HFFc6 (cell line): ENCODE measurements at regions not wholly inside any gene's neighbourhood (a gene's known extent, or its start where the extent isn't known, plus 50 kb on each side); places are given as distances from the start of the nearest gene placed in this dataset.

Experiments
- DNase-seq: peaks from one replicate; pipeline ENCODE4 v3.0.0-alpha.2; 2018
- H3K27ac Mint-ChIP-seq: 2 replicates; pipeline ENCODE4 v1.8.0; 2020; ENCODE audit warnings: mild to moderate bottlenecking, mixed read lengths
- H3K27me3 Mint-ChIP-seq: 2 replicates; pipeline ENCODE4 v1.8.0; 2021; ENCODE audit warnings: mild to moderate bottlenecking, moderate library complexity, mixed read lengths; ENCODE audit not compliant: insufficient read depth
- H3K36me3 Mint-ChIP-seq: 2 replicates; pipeline ENCODE4 v1.8.0; 2021; ENCODE audit warnings: low read depth, mixed read lengths
- H3K4me1 Mint-ChIP-seq: 2 replicates; pipeline ENCODE4 v1.8.0; 2020; ENCODE audit warnings: low read depth, mixed read lengths
- H3K4me3 Mint-ChIP-seq: 2 replicates; pipeline ENCODE4 v1.8.0; 2020; ENCODE audit warnings: mild to moderate bottlenecking, moderate library complexity, mixed read lengths
- H3K9me3 Mint-ChIP-seq: 2 replicates; pipeline ENCODE4 v1.8.0; 2020; ENCODE audit warnings: mild to moderate bottlenecking, mixed read lengths
- CTCF ChIP-seq: fragments of 200-600 bp; sonication (generic); IDR thresholded peaks from 2 replicates; pipeline ENCODE4 v1.5.0; 2021; ENCODE audit warnings: antibody characterized with exemption, mild to moderate bottlenecking

- no peak overlapping the region for H3K4me3 Mint-ChIP-seq
- peaks cover 46% of the 10 kb centered on the region for H3K9me3 Mint-ChIP-seq
- H3K27me3 Mint-ChIP-seq: no peaks in the 10 kb centered on the region
- no peaks in the 10 kb centered on the region for H3K4me1 Mint-ChIP-seq
- no peaks in the 10 kb centered on the region for H3K36me3 Mint-ChIP-seq
- H3K27ac Mint-ChIP-seq: no peak overlapping the region
- TF ChIP-seq CTCF: no peak
- DNase-seq: no peak
These were observed 465.9 kb upstream of the CELF2 start for GRCh38 chr10:10551596-10552301.

- no peaks in the 10 kb centered on the region for H3K27me3 Mint-ChIP-seq
- H3K4me1 Mint-ChIP-seq: no peaks in the 10 kb centered on the region
- no peak for DNase-seq
- no peaks in the 10 kb centered on the region for H3K36me3 Mint-ChIP-seq
- peaks cover 36% of the 10 kb centered on the region for H3K9me3 Mint-ChIP-seq
- TF ChIP-seq CTCF: no peak
- no peak overlapping the region for H3K27ac Mint-ChIP-seq
- H3K4me3 Mint-ChIP-seq: no peak overlapping the region
These were observed 464.7 kb upstream of the CELF2 start for GRCh38 chr10:10552948-10553347.

- Mint-ChIP-seq H3K27me3 (peaks cover 3% of the 10 kb centered on the region; the same call in 1 of the 2 replicates), H3K9me3 (peaks cover 35% of the 10 kb centered on the region), H3K4me3 (no peak overlapping the region), H3K36me3 (0 out of 2 replicates have a peak, but pooled peaks cover 4% of the 10 kb centered on the region), H3K27ac (no peak overlapping the region), H3K4me1 (no peaks in the 10 kb centered on the region)
- no peak for TF ChIP-seq CTCF
- DNase-seq: no peak
These were observed 453.4 kb upstream of the CELF2 start for GRCh38 chr10:10564081-10564794.

GRCh38 chr10:10576937-10577336, 440.7 kb upstream of the CELF2 start:
- no peak for DNase-seq
- TF ChIP-seq CTCF: no peak
- H3K27ac Mint-ChIP-seq: no peak overlapping the region
- no peak overlapping the region for H3K4me3 Mint-ChIP-seq
- no peaks in the 10 kb centered on the region for H3K36me3 Mint-ChIP-seq
- peaks cover 24% of the 10 kb centered on the region for H3K9me3 Mint-ChIP-seq
- H3K27me3 Mint-ChIP-seq: no peaks in the 10 kb centered on the region
- no peaks in the 10 kb centered on the region for H3K4me1 Mint-ChIP-seq

- Mint-ChIP-seq H3K9me3 (peaks cover 26% of the 10 kb centered on the region), H3K4me1 (no peaks in the 10 kb centered on the region), H3K27me3 (no peaks in the 10 kb centered on the region; the same call in 1 of the 2 replicates), H3K36me3 (no peaks in the 10 kb centered on the region), H3K27ac (no peak overlapping the region), H3K4me3 (no peak overlapping the region)
- TF ChIP-seq CTCF: no peak
- DNase-seq: no peak
These were observed 438.0 kb upstream of the CELF2 start for GRCh38 chr10:10579709-10580108.
